IMR-90 (cell line): ENCODE measurements at regions not wholly inside any gene's neighbourhood (a gene's known extent, or its start where the extent isn't known, plus 50 kb on each side); places are given as distances from the start of the nearest gene placed in this dataset.
"Not testable (repeated sequence)": the region's sequence is repeated elsewhere in the genome, so short reads cannot be mapped to it uniquely, and the experiment has no call there.

Experiments
- BHLHE40 ChIP-seq: fragments of 150-350 bp; IDR thresholded peaks from 2 replicates; pipeline ENCODE4 v1.6.1; 2016; ENCODE audit warnings: mild to moderate bottlenecking, low read depth, low read length
- CEBPB ChIP-seq: IDR thresholded peaks from 2 replicates; pipeline ENCODE4 v1.6.1; 2012; ENCODE audit warnings: low read depth, low read length, improper control_type of control experiment
- FOS ChIP-seq: fragments of 150-350 bp; IDR thresholded peaks from 2 replicates; pipeline ENCODE4 v1.6.1; 2016; ENCODE audit warnings: low read depth, low read length
- MAFK ChIP-seq: IDR thresholded peaks from 2 replicates; pipeline ENCODE4 v1.6.1; 2012; ENCODE audit warnings: low read depth, low read length, improper control_type of control experiment
- MAZ ChIP-seq: IDR thresholded peaks from 2 replicates; pipeline ENCODE4 v1.6.1; 2012; ENCODE audit warnings: low read depth, mild to moderate bottlenecking, low read length, improper control_type of control experiment, moderate library complexity, borderline replicate concordance
- POLR2A ChIP-seq: IDR thresholded peaks from 2 replicates; pipeline ENCODE4 v1.6.1; 2012; ENCODE audit warnings: mild to moderate bottlenecking, low read depth, low read length
- RAD21 ChIP-seq: IDR thresholded peaks from 2 replicates; pipeline ENCODE4 v1.6.1; 2012; ENCODE audit warnings: low read length, improper control_type of control experiment
- RCOR1 ChIP-seq: IDR thresholded peaks from 2 replicates; pipeline ENCODE4 v1.6.1; 2012; ENCODE audit warnings: mild to moderate bottlenecking, low read length, improper control_type of control experiment; ENCODE audit not compliant: insufficient replicate concordance
- RFX5 ChIP-seq: IDR thresholded peaks from 2 replicates; pipeline ENCODE4 v1.8.0; 2012; ENCODE audit warnings: low read depth, mild to moderate bottlenecking, low read length, moderate library complexity
- SMC3 ChIP-seq: fragments of 150-350 bp; IDR thresholded peaks from 2 replicates; pipeline ENCODE4 v1.6.1; 2016; ENCODE audit warnings: low read depth, mild to moderate bottlenecking, antibody characterized with exemption, low read length, moderate library complexity
- TF ChIP-seq, protein P1 (sequence below): conservative IDR thresholded peaks from 2 replicates; pipeline ENCODE4 v1.5.1; 2012; ENCODE audit warnings: mild to moderate bottlenecking, low read depth, low read length, improper control_type of control experiment
- TF ChIP-seq, protein P2 (sequence below): fragments of 150-350 bp; IDR thresholded peaks from 2 replicates; pipeline ENCODE4 v1.6.1; 2016; ENCODE audit warnings: low read depth, mild to moderate bottlenecking, low read length, moderate library complexity, borderline replicate concordance

DNA sequence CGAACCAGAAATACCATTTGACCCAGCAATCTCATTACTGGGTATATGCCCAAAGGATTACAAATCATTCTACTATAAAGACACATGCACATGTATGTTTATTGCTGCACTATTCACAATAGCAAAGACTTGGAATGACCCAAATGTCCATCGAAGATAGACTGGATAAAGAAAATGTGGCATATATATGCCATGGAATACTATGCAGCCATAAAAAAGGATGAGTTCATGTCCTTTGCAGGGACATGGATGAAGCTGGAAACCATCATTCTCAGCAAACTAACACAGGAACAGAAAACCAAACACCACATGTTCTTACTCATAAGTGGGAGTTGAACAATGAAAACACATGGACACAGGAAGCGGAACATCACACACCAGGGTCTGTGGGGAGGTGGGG, 124.5 kb downstream of the CHIC2 start:
- not testable (repeated sequence) for TF ChIP-seq CEBPB, POLR2A, FOS, RAD21, MAZ, SMC3, RFX5, BHLHE40, RCOR1, MAFK
- TF ChIP-seq, protein P1, sequence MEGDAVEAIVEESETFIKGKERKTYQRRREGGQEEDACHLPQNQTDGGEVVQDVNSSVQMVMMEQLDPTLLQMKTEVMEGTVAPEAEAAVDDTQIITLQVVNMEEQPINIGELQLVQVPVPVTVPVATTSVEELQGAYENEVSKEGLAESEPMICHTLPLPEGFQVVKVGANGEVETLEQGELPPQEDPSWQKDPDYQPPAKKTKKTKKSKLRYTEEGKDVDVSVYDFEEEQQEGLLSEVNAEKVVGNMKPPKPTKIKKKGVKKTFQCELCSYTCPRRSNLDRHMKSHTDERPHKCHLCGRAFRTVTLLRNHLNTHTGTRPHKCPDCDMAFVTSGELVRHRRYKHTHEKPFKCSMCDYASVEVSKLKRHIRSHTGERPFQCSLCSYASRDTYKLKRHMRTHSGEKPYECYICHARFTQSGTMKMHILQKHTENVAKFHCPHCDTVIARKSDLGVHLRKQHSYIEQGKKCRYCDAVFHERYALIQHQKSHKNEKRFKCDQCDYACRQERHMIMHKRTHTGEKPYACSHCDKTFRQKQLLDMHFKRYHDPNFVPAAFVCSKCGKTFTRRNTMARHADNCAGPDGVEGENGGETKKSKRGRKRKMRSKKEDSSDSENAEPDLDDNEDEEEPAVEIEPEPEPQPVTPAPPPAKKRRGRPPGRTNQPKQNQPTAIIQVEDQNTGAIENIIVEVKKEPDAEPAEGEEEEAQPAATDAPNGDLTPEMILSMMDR = not testable (repeated sequence)
- TF ChIP-seq, protein P2, sequence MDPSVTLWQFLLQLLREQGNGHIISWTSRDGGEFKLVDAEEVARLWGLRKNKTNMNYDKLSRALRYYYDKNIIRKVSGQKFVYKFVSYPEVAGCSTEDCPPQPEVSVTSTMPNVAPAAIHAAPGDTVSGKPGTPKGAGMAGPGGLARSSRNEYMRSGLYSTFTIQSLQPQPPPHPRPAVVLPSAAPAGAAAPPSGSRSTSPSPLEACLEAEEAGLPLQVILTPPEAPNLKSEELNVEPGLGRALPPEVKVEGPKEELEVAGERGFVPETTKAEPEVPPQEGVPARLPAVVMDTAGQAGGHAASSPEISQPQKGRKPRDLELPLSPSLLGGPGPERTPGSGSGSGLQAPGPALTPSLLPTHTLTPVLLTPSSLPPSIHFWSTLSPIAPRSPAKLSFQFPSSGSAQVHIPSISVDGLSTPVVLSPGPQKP = not testable (repeated sequence)
